ENCODE measurements at regions not wholly inside any gene's neighbourhood (a gene's known extent, or its start where the extent isn't known, plus 50 kb on each side); places are given as distances from the start of the nearest gene placed in this dataset.

- TF ChIP-seq POLR2A (IDR thresholded peaks at IDR 0.05) (no peak), CTCF (IDR thresholded peaks at IDR 0.05) (no peak)
Measured at GRCh38 chr10:94112321-94112720, 118.6 kb downstream of the PLCE1 start.

Data from right lobe of liver (tissue), 4 donors.